H9 (cell line): ENCODE measurements at regions not wholly inside any gene's neighbourhood (a gene's known extent, or its start where the extent isn't known, plus 50 kb on each side); places are given as distances from the start of the nearest gene placed in this dataset.

Experiments
- DNase-seq: peaks from one replicate; pipeline ENCODE4 v3.0.0-alpha.2; 2017
- H2AFZ ChIP-seq: one replicate; pipeline ENCODE4 v1.6.1; 2013; ENCODE audit warnings: mild to moderate bottlenecking, low read length, control low read depth, moderate library complexity
- H2AK5ac ChIP-seq: 2 replicates; pipeline ENCODE4 v1.6.1; 2013; ENCODE audit warnings: low read length, control low read depth, mixed read lengths; ENCODE audit not compliant: insufficient read length
- H2BK120ac ChIP-seq: one replicate; pipeline ENCODE4 v1.6.1; 2013; ENCODE audit warnings: low read depth, mild to moderate bottlenecking, low read length, control low read depth, inconsistent platforms; ENCODE audit not compliant: poor library complexity, severe bottlenecking
- H2BK12ac ChIP-seq: 2 replicates; pipeline ENCODE4 v1.6.1; 2013; ENCODE audit warnings: low read length, control low read depth, mixed read lengths, low read depth; ENCODE audit not compliant: insufficient read length
- H2BK15ac ChIP-seq: 2 replicates; pipeline ENCODE4 v1.6.1; 2013; ENCODE audit warnings: low read depth, low read length, control low read depth
- H2BK20ac ChIP-seq: one replicate; pipeline ENCODE4 v1.6.1; 2013; ENCODE audit warnings: low read depth, mild to moderate bottlenecking, low read length, control low read depth, inconsistent platforms; ENCODE audit not compliant: poor library complexity, severe bottlenecking
- H2BK5ac ChIP-seq: 2 replicates; pipeline ENCODE4 v1.6.1; 2013; ENCODE audit warnings: low read length, control low read depth, mixed read lengths; ENCODE audit not compliant: insufficient read length
- H3K14ac ChIP-seq: 2 replicates; pipeline ENCODE4 v1.6.1; 2013; ENCODE audit warnings: low read length, control low read depth; ENCODE audit not compliant: insufficient read depth
- H3K18ac ChIP-seq: 2 replicates; pipeline ENCODE4 v1.6.1; 2013; ENCODE audit warnings: low read depth, mild to moderate bottlenecking, mixed read lengths, low read length, control low read depth; ENCODE audit not compliant: insufficient read length
- H3K23ac ChIP-seq: 2 replicates; pipeline ENCODE4 v1.6.1; 2013; ENCODE audit warnings: low read length, control low read depth, mixed read lengths, low read depth; ENCODE audit not compliant: insufficient read length
- H3K23me2 ChIP-seq: 2 replicates; pipeline ENCODE4 v1.6.1; 2013; ENCODE audit warnings: low read depth, mild to moderate bottlenecking, mixed read lengths, low read length, control low read depth; ENCODE audit not compliant: insufficient read length, poor library complexity, severe bottlenecking
- H3K27ac ChIP-seq: 2 replicates; pipeline ENCODE4 v1.5.1; 2013; ENCODE audit warnings: low read length, control low read depth, mixed read lengths, low read depth; ENCODE audit not compliant: insufficient read length
- H3K27me3 ChIP-seq: 2 replicates; pipeline ENCODE4 v1.6.1; 2013; ENCODE audit warnings: low read length, control low read depth, inconsistent platforms; ENCODE audit not compliant: insufficient read depth
- H3K4ac ChIP-seq: 2 replicates; pipeline ENCODE4 v1.6.1; 2013; ENCODE audit warnings: low read depth, mild to moderate bottlenecking, control low read depth, inconsistent platforms, low read length, moderate library complexity
- H3K4me1 ChIP-seq: 2 replicates; pipeline ENCODE4 v1.6.1; 2013; ENCODE audit warnings: low read length, control low read depth, inconsistent platforms; ENCODE audit not compliant: insufficient read depth
- H3K4me2 ChIP-seq: 2 replicates; pipeline ENCODE4 v1.6.1; 2013; ENCODE audit warnings: low read length, control low read depth, mixed read lengths; ENCODE audit not compliant: insufficient read length, insufficient read depth
- H3K56ac ChIP-seq: 2 replicates; pipeline ENCODE4 v1.6.1; 2013; ENCODE audit warnings: low read depth, mild to moderate bottlenecking, mixed read lengths, low read length, control low read depth; ENCODE audit not compliant: insufficient read length
- H3K79me1 ChIP-seq: 2 replicates; pipeline ENCODE4 v1.6.1; 2013; ENCODE audit warnings: low read depth, mild to moderate bottlenecking, moderate library complexity, low read length, control low read depth, inconsistent platforms; ENCODE audit not compliant: insufficient read depth, poor library complexity, severe bottlenecking
- H3K79me2 ChIP-seq: 2 replicates; pipeline ENCODE4 v1.6.1; 2013; ENCODE audit warnings: low read length, control low read depth, inconsistent platforms; ENCODE audit not compliant: insufficient read depth
- H3K9ac ChIP-seq: 2 replicates; pipeline ENCODE4 v1.6.1; 2013; ENCODE audit warnings: low read length, control low read depth, mixed read lengths; ENCODE audit not compliant: insufficient read length; ENCODE audit errors: extremely low read depth
- H3K9me3 ChIP-seq: one replicate; pipeline ENCODE4 v1.6.1; 2013; ENCODE audit warnings: low read depth, low read length, inconsistent platforms; ENCODE audit not compliant: control insufficient read depth
- H3T11ph ChIP-seq: one replicate; pipeline ENCODE4 v1.6.1; 2013; ENCODE audit warnings: mild to moderate bottlenecking, low read length, control low read depth, inconsistent platforms
- H4K20me1 ChIP-seq: one replicate; pipeline ENCODE4 v1.6.1; 2013; ENCODE audit not compliant: control insufficient read depth, insufficient read length, insufficient read depth
- H4K5ac ChIP-seq: 2 replicates; pipeline ENCODE4 v1.6.1; 2013; ENCODE audit warnings: low read depth, mild to moderate bottlenecking, mixed read lengths, low read length, control low read depth; ENCODE audit not compliant: insufficient read length
- H4K8ac ChIP-seq: replicated peaks from 2 replicates; pipeline ENCODE4 v1.6.1; 2013; ENCODE audit warnings: low read length, control low read depth, mixed read lengths, low read depth; ENCODE audit not compliant: insufficient read length
- H4K91ac ChIP-seq: 2 replicates; pipeline ENCODE4 v1.6.1; 2013; ENCODE audit warnings: low read depth, mild to moderate bottlenecking, moderate library complexity, mixed read lengths, low read length, control low read depth; ENCODE audit not compliant: insufficient read length
- H3K27ac Mint-ChIP-seq, 3 experiments: 2 replicates in 2 of 3; 3 replicates in 1 of 3; pipeline ENCODE4 v1.8.0; 2020 to 2021; ENCODE audit warnings: mixed read lengths in 3 of 3, mild to moderate bottlenecking in 1 of 3, moderate library complexity in 1 of 3
- H3K27me3 Mint-ChIP-seq: 2 replicates; pipeline ENCODE4 v1.8.0; 2021; ENCODE audit warnings: low read depth, mild to moderate bottlenecking, moderate library complexity, mixed read lengths
- H3K36me3 Mint-ChIP-seq, 3 experiments: 2 replicates in 2 of 3; 3 replicates in 1 of 3; pipeline ENCODE4 v1.8.0; 2020 to 2021; ENCODE audit warnings: low read depth in 3 of 3, mixed read lengths in 3 of 3; ENCODE audit not compliant: insufficient read depth in 1 of 3
- H3K4me1 Mint-ChIP-seq, 2 experiments: 2 replicates each; pipeline ENCODE4 v1.8.0; 2020; ENCODE audit warnings: mixed read lengths in 2 of 2
- H3K4me3 Mint-ChIP-seq, 2 experiments: 2 replicates in 1 of 2; 3 replicates in 1 of 2; pipeline ENCODE4 v1.8.0; 2020 to 2021; ENCODE audit warnings: mild to moderate bottlenecking in 2 of 2, mixed read lengths in 2 of 2, moderate library complexity in 1 of 2
- H3K9me3 Mint-ChIP-seq, 2 experiments: 2 replicates in 1 of 2; 3 replicates in 1 of 2; pipeline ENCODE4 v1.8.0; 2020; ENCODE audit warnings: mild to moderate bottlenecking in 2 of 2, mixed read lengths in 2 of 2, moderate library complexity in 1 of 2
- WGBS: extraction: QIAGEN DNeasy Blood & Tissue Kit; methylation state at CpG from one replicate; pipeline ENCODE4 v1.1.7; 2013; ENCODE audit warnings: missing lambda C conversion rate, low lambda C conversion rate, mixed read lengths; ENCODE audit not compliant: insufficient read length; ENCODE audit errors: extremely low coverage; 5-methylcytosine and 5-hydroxymethylcytosine counted together
- TF ChIP-seq, protein P1 (sequence below): fragments of 200-600 bp; sonication (generic); conservative IDR thresholded peaks from 3 replicates; pipeline ENCODE4 v1.8.0; 2021; ENCODE audit warnings: antibody characterized with exemption, mild to moderate bottlenecking

DNA sequence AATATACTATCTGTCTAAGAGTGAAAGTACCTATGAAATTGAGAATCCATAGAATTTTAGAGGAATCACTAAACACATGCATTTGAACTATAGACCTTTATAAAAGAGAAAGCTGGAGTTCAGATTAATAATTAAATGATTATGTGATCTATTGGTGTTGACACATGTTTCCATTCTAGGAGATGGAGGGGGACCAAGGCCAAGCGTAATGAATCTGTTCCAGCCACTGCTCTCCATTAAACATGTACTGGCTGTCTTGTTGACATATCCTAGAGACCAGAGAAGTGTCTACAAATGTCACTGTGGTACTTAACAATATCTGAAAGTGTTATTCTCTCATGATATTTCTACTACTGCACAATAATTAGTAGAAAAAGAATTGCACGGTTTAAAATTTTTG lies 432.4 kb downstream of the BMP2 start:
- WGBS, result no CpG with 5 or more reads among the region's 2 CpGs
- H3K18ac ChIP-seq, result no peak overlapping the region
- no peaks in the 10 kb centered on the region for H3K23me2 ChIP-seq
- no peak overlapping the region for H2BK12ac ChIP-seq
- H3K27me3 ChIP-seq, result no peaks in the 10 kb centered on the region
- no peak overlapping the region for H3K27ac Mint-ChIP-seq
- no peaks in the 10 kb centered on the region for H4K20me1 ChIP-seq
- H3K79me2 ChIP-seq, result no peaks in the 10 kb centered on the region
- H3K23ac ChIP-seq, result no peak overlapping the region
- H3K14ac ChIP-seq, result no peak overlapping the region
- no peak overlapping the region for H2AFZ ChIP-seq
- H3K27me3 Mint-ChIP-seq, result no peaks in the 10 kb centered on the region
- H2BK15ac ChIP-seq, result no peak overlapping the region
- no peaks in the 10 kb centered on the region for H3K9me3 ChIP-seq
- no peak overlapping the region for H3K4me3 Mint-ChIP-seq
- H3K4me2 ChIP-seq, result no peak overlapping the region
- no peak overlapping the region for H3K56ac ChIP-seq
- no peak overlapping the region for H4K91ac ChIP-seq
- H4K8ac ChIP-seq, result no peak overlapping the region
- no peak overlapping the region for H2AK5ac ChIP-seq
- H3K9me3 Mint-ChIP-seq, result no peaks in the 10 kb centered on the region
- H3K36me3 Mint-ChIP-seq, result no peaks in the 10 kb centered on the region
- no peak overlapping the region for H2BK20ac ChIP-seq
- H3T11ph ChIP-seq, result no peak overlapping the region
- no peak overlapping the region for H3K27ac ChIP-seq
- H2BK5ac ChIP-seq, result no peak overlapping the region
- peaks cover under 1 to 1% of the 10 kb centered on the region in 2 experiments; a peak in 3 of 4 replicates for H3K4me1 Mint-ChIP-seq
- DNase-seq, result no peak
- no peak overlapping the region for H2BK120ac ChIP-seq
- no peak overlapping the region for H3K9ac ChIP-seq
- H3K79me1 ChIP-seq, result no peaks in the 10 kb centered on the region
- no peaks in the 10 kb centered on the region for H3K4me1 ChIP-seq
- H3K4ac ChIP-seq, result no peak overlapping the region
- TF ChIP-seq, protein P1, sequence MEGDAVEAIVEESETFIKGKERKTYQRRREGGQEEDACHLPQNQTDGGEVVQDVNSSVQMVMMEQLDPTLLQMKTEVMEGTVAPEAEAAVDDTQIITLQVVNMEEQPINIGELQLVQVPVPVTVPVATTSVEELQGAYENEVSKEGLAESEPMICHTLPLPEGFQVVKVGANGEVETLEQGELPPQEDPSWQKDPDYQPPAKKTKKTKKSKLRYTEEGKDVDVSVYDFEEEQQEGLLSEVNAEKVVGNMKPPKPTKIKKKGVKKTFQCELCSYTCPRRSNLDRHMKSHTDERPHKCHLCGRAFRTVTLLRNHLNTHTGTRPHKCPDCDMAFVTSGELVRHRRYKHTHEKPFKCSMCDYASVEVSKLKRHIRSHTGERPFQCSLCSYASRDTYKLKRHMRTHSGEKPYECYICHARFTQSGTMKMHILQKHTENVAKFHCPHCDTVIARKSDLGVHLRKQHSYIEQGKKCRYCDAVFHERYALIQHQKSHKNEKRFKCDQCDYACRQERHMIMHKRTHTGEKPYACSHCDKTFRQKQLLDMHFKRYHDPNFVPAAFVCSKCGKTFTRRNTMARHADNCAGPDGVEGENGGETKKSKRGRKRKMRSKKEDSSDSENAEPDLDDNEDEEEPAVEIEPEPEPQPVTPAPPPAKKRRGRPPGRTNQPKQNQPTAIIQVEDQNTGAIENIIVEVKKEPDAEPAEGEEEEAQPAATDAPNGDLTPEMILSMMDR, result no peak
- no peak overlapping the region for H4K5ac ChIP-seq
